Esophagus muscularis mucosa (tissue), 4 donors: ENCODE measurements at regions not wholly inside any gene's neighbourhood (a gene's known extent, or its start where the extent isn't known, plus 50 kb on each side); places are given as distances from the start of the nearest gene placed in this dataset.

Experiments used
- DNase-seq: peaks from one replicate; pipeline ENCODE4 v3.0.0-alpha.2; 2017; ENCODE audit errors: extremely low spot score
- H3K27ac ChIP-seq, 4 donors: fragments of 200-600 bp; sonication (generic); replicated peaks in 1 of 4; 1 replicate in 3 of 4; 2 replicates in 1 of 4; pipeline ENCODE4 v1.5.1; 2016 to 2019; ENCODE audit warnings: mild to moderate bottlenecking in 1 of 4
- H3K27me3 ChIP-seq, 4 donors: fragments of 200-600 bp; sonication (generic); one replicate each; pipeline versions ENCODE4 v1.5.1 to v1.6.0; 2016 to 2019
- H3K36me3 ChIP-seq, 4 donors: fragments of 200-600 bp; sonication (generic); one replicate each; pipeline ENCODE4 v1.5.1; 2016 to 2019
- H3K4me1 ChIP-seq, 4 donors: fragments of 200-600 bp; sonication (generic); one replicate each; pipeline ENCODE4 v1.5.1; 2016 to 2019
- H3K4me3 ChIP-seq, 4 donors: fragments of 200-600 bp; sonication (generic); 1 replicate in 2 of 4; 2 replicates in 2 of 4; pipeline ENCODE4 v1.5.1; 2016 to 2019; ENCODE audit warnings: mild to moderate bottlenecking in 4 of 4, moderate library complexity in 1 of 4
- H3K9me3 ChIP-seq, 4 donors: fragments of 200-600 bp; sonication (generic); 1 replicate in 3 of 4; 2 replicates in 1 of 4; pipeline ENCODE4 v1.5.1; 2016 to 2019
- CTCF ChIP-seq, 3 experiments: fragments of 200-600 bp in 2 of 3; fragments of 450-650 bp in 1 of 3; sonication (generic) in 2 of 3; IDR thresholded peaks; one replicate each; pipeline ENCODE4 v1.5.1; 2017 to 2019; ENCODE audit warnings: antibody characterized with exemption in 3 of 3, mild to moderate bottlenecking in 2 of 3, moderate library complexity in 1 of 3
- EP300 ChIP-seq: sonication (generic); formaldehyde crosslinking; IDR thresholded peaks from one replicate; pipeline ENCODE4 v1.6.1; 2017; ENCODE audit warnings: antibody characterized with exemption
- POLR2A ChIP-seq: fragments of 450-650 bp; IDR thresholded peaks from one replicate; pipeline ENCODE4 v1.6.1; 2017; ENCODE audit warnings: antibody characterized with exemption, moderate library complexity, mild to moderate bottlenecking, low read depth
- POLR2AphosphoS5 ChIP-seq, 2 donors: sonication (generic); formaldehyde crosslinking; IDR thresholded peaks; one replicate each; pipeline ENCODE4 v1.6.1; 2017; ENCODE audit warnings: antibody characterized with exemption in 2 of 2
- WGBS: methylation state at CpG from one replicate; pipeline ENCODE4 v1.1.5; 2018; 5-methylcytosine and 5-hydroxymethylcytosine counted together
- intact Hi-C: fragments of 100-400 bp; cut with DNase I; formaldehyde crosslinking; loops from one replicate; pipeline ENCODE4 v1.15.1; 2023

- no peaks in the 10 kb centered on the region for H3K9me3 ChIP-seq
- no peaks in the 10 kb centered on the region for H3K36me3 ChIP-seq
- no peaks in the 10 kb centered on the region for H3K27me3 ChIP-seq
- no peak overlapping the region for H3K27ac ChIP-seq
- intact Hi-C loops = no loop called here
- WGBS = 93% methylated on average over 9 of the region's 9 CpGs
- H3K4me1 ChIP-seq = peaks cover 0 to 3% (median 0%) of the 10 kb centered on the region in 4 donors
- peak; percentile 78 for DNase-seq
- no peak overlapping the region for H3K4me3 ChIP-seq
- TF ChIP-seq POLR2A = no peak
Measured at GRCh38 chr2:19841918-19842693, 59.7 kb downstream of the TTC32 start.

DNA sequence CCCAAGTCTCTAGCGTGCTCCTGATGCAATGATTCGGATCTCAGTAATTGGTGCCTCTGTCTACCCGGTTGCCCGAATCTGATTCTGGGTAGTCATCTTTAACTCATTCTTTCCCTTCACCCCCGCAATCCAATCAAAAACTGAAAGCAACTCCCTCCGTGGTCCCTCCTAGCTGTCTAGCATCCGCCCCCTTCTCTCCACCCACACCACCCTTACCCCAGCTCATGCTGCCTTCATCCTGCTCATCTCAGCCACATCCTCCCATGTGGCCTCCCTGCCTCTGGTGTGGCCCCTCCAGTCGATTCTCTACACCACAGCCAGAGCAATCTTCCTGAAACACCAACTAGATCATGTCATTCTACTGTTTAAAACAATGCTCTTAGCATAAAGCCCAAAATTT is 62.3 kb downstream of the TTC32 start:
- WGBS = 81% methylated on average over 8 of the region's 8 CpGs
- Histone ChIP-seq H3K9me3 (no peaks in the 10 kb centered on the region), H3K27ac (no peak overlapping the region), H3K4me1 (peaks cover 0 to 21% (median 15%) of the 10 kb centered on the region in 4 donors), H3K4me3 (no peak overlapping the region), H3K36me3 (no peaks in the 10 kb centered on the region), H3K27me3 (no peaks in the 10 kb centered on the region)
- DNase-seq = peak; percentile 86
- TF ChIP-seq CTCF (IDR thresholded peaks at IDR 0.05) (no peak), POLR2A (no peak), EP300 (no peak), POLR2AphosphoS5 (IDR thresholded peaks at IDR 0.05) (no peak)
- intact Hi-C loops = no loop called here

GRCh38 chr2:19838616-19839015 is 63.2 kb downstream of the TTC32 start:
- no peak overlapping the region for H3K4me3 ChIP-seq
- H3K4me1 ChIP-seq = peaks cover 0 to 21% (median 15%) of the 10 kb centered on the region in 4 donors
- intact Hi-C loops = no loop called here
- H3K36me3 ChIP-seq = no peaks in the 10 kb centered on the region
- H3K27ac ChIP-seq = no peak overlapping the region
- 100% methylated on average over 1 of the region's 1 CpG for WGBS
- TF ChIP-seq POLR2AphosphoS5 (IDR thresholded peaks at IDR 0.05) (no peak), POLR2A (no peak), EP300 (no peak), CTCF (IDR thresholded peaks at IDR 0.05) (no peak)
- no peaks in the 10 kb centered on the region for H3K9me3 ChIP-seq
- H3K27me3 ChIP-seq = no peaks in the 10 kb centered on the region
- DNase-seq = no peak

DNA sequence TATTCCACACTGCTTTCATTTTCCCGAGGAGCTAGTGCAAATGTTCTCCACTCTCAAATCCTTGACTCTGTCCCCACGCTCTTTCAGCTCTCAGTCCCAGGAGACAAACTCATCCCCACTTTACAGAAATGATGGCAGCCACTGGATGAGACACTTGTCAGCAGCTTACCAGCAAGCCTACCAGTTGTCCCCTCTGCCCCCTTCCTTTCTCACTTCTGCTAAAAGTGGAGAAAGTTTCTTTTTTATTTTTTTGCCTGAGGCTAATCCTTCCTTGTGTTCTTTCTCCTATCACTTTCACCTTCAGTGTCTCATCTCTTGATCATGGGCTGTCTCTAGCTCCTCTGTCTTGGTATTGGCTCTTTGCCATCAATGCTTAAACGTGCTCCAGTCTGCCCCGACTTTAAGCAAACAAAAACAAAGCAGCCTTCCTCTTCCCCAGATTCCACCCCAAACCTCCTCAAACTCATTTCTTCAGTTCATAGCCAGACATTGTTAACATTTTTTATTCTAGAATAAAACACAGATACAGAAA is 64.5 kb downstream of the TTC32 start:
- no peaks in the 10 kb centered on the region for H3K27me3 ChIP-seq
- TF ChIP-seq POLR2AphosphoS5 (IDR thresholded peaks at IDR 0.05) (no peak), EP300 (no peak), CTCF (IDR thresholded peaks at IDR 0.05) (no peak), POLR2A (no peak)
- WGBS = 65% methylated on average over 4 of the region's 4 CpGs

GRCh38 chr2:19835781-19836281 is 66.0 kb downstream of the TTC32 start:
- TF ChIP-seq POLR2AphosphoS5 (IDR thresholded peaks at IDR 0.05) = peak; percentile 68 to 94
- no peak for TF ChIP-seq POLR2A
- peak; percentile 31 for TF ChIP-seq EP300
- TF ChIP-seq CTCF (IDR thresholded peaks at IDR 0.05) = no peak
- Histone ChIP-seq H3K27me3 (no peaks in the 10 kb centered on the region), H3K4me3 (no peak overlapping the region), H3K27ac (peak overlapping the region in 3 of 4 donors; percentile 11 to 61 (median 58)), H3K4me1 (peaks cover 0 to 21% (median 15%) of the 10 kb centered on the region in 4 donors), H3K36me3 (no peaks in the 10 kb centered on the region), H3K9me3 (no peaks in the 10 kb centered on the region)
- intact Hi-C loops = no loop called here
- peak; percentile 93 for DNase-seq
- WGBS = 24% methylated on average over 5 of the region's 6 CpGs

More for the DNA sequence above, 64.5 kb downstream of the TTC32 start:
- Histone ChIP-seq H3K36me3 (no peaks in the 10 kb centered on the region), H3K27ac (no peak overlapping the region), H3K4me3 (no peak overlapping the region), H3K9me3 (no peaks in the 10 kb centered on the region), H3K4me1 (peaks cover 0 to 21% (median 15%) of the 10 kb centered on the region in 4 donors)
- peak; percentile 21 for DNase-seq
- intact Hi-C loops = no loop called here
